ENCODE measurements at regions not wholly inside any gene's neighbourhood (a gene's known extent, or its start where the extent isn't known, plus 50 kb on each side); places are given as distances from the start of the nearest gene placed in this dataset.

DNA sequence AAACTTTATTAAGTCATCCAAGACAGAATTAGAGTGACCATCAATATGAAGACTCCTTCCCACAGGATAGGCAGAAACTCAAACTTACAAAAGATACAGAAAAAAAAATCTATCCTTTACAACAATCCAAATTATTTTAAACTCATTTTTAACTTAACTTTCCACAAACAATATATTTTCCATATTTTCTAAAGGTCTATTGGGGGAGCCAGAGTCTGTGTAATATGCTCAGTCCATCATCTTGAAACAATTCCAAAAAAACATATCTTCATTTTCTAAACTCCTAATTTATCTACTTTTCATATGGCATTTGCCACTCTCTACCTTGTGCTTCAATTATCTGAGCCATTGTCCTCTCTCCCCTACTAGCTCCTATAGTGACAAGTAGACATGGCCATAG lies 378.1 kb downstream of the PDGFC start:
- FAIRE-seq = no peak

- no peak for FAIRE-seq
Measured at GRCh38 chr4:156591679-156592078, 379.9 kb downstream of the PDGFC start.

DNA sequence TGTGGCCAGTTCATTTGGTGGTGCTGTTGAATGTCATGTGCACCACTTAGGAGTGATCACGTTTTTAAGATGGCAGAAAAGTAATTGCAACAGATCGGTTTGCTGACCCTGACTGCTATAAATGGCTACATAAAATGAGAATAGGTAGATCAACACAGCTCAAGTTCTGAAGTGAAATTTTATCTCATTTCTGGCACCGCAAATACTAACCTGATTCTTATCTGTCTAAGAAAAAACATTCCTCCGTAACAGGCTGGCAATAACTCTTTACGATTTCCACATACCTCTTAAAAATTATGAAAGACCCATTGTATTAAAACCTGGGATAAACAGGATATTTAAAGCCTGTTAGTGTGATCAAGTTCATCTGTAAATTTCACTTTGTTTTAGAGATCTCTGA lies 387.5 kb downstream of the PDGFC start:
- no peak for FAIRE-seq

DNA sequence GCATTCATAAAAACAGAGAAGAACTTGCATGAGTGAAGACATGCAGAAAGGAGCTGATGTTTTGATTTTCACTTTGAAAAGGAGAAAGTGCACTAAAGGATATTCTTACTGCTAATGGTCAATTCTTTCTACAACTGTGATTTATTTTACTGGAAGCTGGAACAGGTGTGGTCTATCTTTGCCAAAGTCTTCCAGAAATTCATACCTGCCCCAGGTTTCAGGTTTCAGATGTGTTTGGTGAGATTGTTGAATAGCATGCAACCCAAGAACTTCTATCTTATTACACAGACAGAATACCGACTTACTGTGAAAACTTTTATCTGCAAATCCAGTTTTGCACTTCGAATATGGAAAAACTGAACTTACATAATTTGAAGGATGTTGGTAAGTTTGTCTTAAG lies 388.3 kb downstream of the PDGFC start:
- no peak for FAIRE-seq

DNA sequence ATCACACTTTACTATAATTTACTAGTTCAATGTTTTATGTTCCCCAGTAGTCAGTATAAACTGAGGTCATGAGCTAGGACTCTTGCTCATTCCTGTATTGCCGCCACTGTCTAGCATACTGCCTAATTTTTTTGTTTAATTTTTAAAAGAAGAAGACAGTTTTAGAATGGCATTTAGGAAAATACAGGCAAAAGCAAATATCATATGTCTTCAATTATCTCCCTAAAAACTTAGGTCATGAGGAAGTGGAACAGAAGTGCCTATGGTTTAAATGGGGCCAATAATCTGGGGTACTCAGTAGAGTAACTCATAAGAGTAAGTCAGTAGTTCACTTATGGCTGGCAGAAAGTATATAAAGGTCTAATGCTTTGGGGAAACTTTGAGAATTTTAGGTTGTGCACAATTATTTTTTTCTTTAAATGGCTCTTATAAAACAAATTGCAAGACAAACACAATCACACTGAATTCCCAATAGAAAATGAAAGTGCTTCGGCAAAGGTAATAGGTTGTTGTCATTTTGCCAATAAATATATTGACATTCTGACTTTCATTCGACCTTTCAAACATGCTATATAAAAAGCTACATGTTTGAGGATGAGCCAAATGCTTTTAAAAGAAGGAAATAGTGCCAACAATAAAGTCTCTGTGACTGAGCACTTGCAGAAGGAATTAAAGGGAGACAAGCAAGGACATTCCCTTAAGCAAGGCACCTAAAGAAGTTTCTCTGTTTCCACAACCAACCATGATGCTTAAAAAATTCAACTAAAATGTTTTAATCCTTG lies 390.1 kb downstream of the PDGFC start:
- no peak for FAIRE-seq

DNA sequence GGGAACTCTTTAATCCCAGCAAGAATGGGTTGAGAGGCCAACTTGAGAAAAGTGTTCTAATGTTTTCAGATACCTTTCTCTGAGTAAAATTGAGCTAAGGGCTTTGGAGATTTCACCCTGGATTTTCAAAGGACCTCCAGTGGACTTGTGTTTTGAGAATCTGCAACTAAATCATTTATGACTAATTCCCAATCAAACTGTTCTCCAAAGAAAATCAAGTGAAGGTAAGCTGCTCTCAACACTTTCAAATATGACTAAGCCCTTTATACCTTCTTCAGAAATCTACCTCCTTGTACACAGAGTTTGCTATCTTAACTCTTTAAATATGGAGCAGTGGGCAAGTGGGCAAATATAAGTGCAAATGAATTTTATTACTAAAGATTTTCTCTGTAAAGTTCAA lies 392.9 kb downstream of the PDGFC start:
- FAIRE-seq = no peak

DNA sequence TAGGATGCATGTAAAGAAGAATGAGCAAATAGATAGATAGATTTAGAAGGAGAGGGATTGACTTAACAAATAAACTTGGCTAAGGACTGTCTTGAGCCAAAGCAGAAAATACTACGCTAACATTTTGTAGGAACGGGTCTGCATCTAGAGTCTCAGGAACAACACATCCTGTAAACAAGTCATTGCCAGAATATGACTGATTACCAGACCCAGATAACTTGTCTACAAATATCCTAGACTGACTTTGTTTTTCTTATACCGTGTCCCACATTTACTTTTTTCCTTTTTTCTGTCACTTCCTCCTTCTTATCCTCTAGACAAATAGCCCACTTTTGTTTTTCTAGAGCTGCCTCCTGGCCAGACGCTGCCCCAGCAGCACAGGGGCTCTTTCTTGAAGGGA lies 393.6 kb downstream of the PDGFC start:
- FAIRE-seq = no peak

DNA sequence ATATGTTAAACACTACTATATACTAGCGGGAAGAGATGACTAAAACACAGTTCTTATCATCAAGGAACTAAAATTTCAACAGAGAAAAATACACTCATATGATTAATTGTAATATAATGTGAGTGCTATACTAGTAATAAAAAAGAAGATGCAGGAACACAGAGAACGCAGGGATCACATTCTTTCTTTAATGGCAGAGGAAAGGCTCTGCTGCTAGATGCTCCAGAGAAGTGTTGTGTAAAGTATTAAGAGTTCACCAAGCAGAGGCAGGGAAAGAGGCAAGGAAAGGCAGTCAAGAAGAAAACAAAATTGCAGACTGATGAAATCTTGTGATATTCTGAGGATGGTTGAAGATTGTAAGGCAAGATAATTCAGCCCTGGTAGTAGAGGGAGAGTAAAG lies 394.7 kb downstream of the PDGFC start:
- no peak for FAIRE-seq

GRCh38 chr4:156575430-156576073 lies 396.0 kb downstream of the PDGFC start:
- no peak for FAIRE-seq

DNA sequence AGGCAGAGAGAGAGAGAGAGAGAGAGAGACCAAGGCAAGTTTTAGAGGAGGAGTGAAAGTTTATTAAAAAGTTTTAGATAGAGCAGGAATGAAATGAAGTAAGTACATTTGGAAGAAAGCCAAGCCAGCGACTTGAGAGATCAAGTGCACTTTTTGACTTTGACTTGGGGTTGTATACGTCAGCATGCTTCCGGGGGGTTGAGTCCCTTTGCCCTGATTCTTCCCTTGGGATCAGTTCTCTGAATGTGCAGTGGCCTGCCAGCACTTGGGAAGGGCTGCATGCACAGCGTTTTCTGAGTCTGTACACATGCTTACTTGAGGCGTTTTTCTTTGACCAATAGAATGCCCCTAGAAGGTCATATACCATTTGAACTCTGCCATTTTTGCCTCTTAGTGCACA lies 400.5 kb downstream of the PDGFC start:
- FAIRE-seq = no peak

GRCh38 chr4:156569535-156569934 lies 402.1 kb downstream of the PDGFC start:
- no peak for FAIRE-seq

GRCh38 chr4:156568484-156568883 lies 403.1 kb downstream of the PDGFC start:
- FAIRE-seq = no peak

DNA sequence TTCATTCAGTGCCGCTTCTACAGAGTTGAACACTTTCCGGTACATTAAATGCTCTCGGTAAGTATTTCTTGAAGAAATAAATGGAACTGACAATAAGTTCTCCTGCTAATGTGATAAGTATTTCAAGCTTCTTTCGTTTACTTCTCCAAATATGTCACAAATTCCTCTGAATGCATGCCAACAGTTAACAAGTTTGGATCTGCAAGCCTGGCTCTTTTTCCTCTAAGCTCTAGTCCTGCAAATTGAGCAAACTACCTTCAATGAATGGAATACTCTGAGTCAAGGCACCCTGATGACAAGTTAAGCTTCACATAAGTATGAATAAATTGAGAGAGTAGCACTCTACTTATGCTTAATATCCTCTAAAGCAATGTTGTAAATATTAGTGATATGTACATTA lies 403.6 kb downstream of the PDGFC start:
- no peak for FAIRE-seq

DNA sequence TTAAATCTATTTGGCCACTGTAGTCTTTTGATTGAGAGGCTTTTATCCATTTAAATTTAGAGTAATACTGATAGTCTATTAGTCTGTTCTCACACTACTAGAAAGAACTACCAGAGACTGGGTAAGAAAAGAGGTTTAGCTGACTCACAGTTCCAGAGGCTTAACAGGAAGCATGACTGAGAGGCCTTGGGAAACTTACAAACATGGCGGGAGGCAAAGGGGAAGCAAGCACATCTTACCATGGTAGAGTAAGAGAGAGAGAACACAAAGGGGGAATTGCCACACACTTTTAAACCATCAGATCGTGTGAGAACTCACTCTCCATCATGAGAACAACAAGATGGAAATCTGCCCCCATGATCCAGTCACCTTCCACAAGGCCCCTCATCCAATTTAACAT lies 410.9 kb downstream of the PDGFC start:
- no peak for FAIRE-seq

GRCh38 chr4:156559346-156559745 lies 412.3 kb downstream of the PDGFC start:
- FAIRE-seq = no peak

GRCh38 chr4:156558373-156559025 lies 413.1 kb downstream of the PDGFC start:
- no peak for FAIRE-seq

GRCh38 chr4:156557920-156558319 lies 413.7 kb downstream of the PDGFC start:
- FAIRE-seq = no peak

- FAIRE-seq = no peak
Measured at GRCh38 chr4:156556336-156556735, 415.3 kb downstream of the PDGFC start.

GRCh38 chr4:156553659-156554058 lies 417.9 kb downstream of the PDGFC start:
- FAIRE-seq = no peak

- no peak for FAIRE-seq
Measured at GRCh38 chr4:156547891-156548290, 423.7 kb downstream of the PDGFC start.

- no peak for FAIRE-seq
Measured at GRCh38 chr4:156547439-156547838, 424.2 kb downstream of the PDGFC start.

DNA sequence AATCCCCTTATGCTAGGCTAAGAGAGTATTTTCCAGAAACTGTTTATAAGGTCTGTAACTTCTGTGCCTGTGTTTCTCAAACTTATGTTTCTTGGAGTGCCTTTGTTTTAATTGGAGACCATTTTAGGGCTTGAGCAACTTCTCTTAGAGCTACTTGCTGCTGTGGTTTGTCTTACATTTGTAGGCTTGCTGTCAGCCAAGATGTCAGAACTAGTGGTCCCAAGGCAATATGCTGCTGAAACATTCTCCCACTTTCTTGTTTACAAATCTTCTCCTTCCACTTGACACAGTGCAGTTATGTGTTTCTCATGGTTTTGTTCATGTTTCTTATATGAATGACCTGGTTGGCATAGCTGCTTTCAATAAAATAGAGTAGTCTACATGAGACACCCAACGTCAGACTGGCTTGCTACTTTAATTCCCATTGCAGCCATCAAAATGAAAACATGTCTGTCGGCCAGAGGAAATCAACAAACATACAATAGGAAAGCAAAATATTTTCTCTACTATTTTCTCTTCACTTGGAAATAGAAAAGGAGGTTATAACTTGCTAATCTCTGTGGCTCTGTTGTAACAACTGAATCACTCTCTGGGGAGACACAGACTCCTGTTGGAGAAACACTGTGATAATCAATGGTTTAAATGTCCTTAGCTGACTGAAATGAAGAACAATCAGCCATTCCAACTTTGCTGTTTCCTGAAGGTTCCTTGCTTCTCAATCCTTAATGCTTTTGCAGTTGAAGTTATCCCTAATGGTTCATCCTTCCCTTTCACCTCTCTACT lies 426.4 kb downstream of the PDGFC start:
- no peak for FAIRE-seq

GRCh38 chr4:156539376-156539775 lies 432.2 kb downstream of the PDGFC start:
- FAIRE-seq = no peak
